H1 (cell line): ENCODE measurements at regions not wholly inside any gene's neighbourhood (a gene's known extent, or its start where the extent isn't known, plus 50 kb on each side); places are given as distances from the start of the nearest gene placed in this dataset.

Experiments
- CTCF ChIA-PET: fragments of 300-600 bp; sonication (Branson Sonifier 250); formaldehyde crosslinking; loops from one replicate; lab custom pipeline; 2021; ENCODE audit not compliant: partially characterized antibody; lab: Charles Lee
- POLR2A ChIA-PET: fragments of 300-600 bp; sonication (Branson Sonifier 250); formaldehyde crosslinking; loops from one replicate; lab custom pipeline; 2021; ENCODE audit warnings: inconsistent platforms; ENCODE audit not compliant: partially characterized antibody; lab: Charles Lee
- DNase-seq, 2 experiments: peaks; one replicate each; pipeline versions ENCODE4 v3.0.0 to v3.0.0-alpha.2; 2010 to 2022; ENCODE audit warnings: low spot score in 2 of 2, low read depth in 1 of 2, mixed read lengths in 1 of 2
- FAIRE-seq: peaks from 2 replicates; lab custom pipeline; 2011; peaks lifted over from hg19 to GRCh38; lab: Jason Lieb, UNC
- H2AFZ ChIP-seq: 2 replicates; pipeline ENCODE4 v1.8.1; 2012; ENCODE audit warnings: low read length, inconsistent platforms
- H2AK5ac ChIP-seq: 2 replicates; pipeline ENCODE4 v1.6.1; 2013; ENCODE audit warnings: low read depth, low read length
- H2BK120ac ChIP-seq: replicated peaks from 2 replicates; pipeline ENCODE3; 2013; ENCODE audit warnings: low read depth, low read length, inconsistent platforms
- H2BK12ac ChIP-seq: 2 replicates; pipeline ENCODE4 v1.6.1; 2013; ENCODE audit warnings: low read depth, low read length
- H2BK15ac ChIP-seq: 2 replicates; pipeline ENCODE4 v1.6.1; 2013; ENCODE audit warnings: low read length
- H2BK20ac ChIP-seq: 2 replicates; pipeline ENCODE4 v1.6.1; 2013; ENCODE audit warnings: low read length
- H2BK5ac ChIP-seq: 2 replicates; pipeline ENCODE4 v1.6.1; 2013; ENCODE audit warnings: low read depth, low read length
- H3K14ac ChIP-seq: 2 replicates; pipeline ENCODE4 v1.6.1; 2013; ENCODE audit warnings: inconsistent platforms; ENCODE audit not compliant: insufficient read length
- H3K18ac ChIP-seq: 2 replicates; pipeline ENCODE4 v1.6.1; 2013; ENCODE audit warnings: low read length; ENCODE audit errors: extremely low read depth
- H3K23ac ChIP-seq: 2 replicates; pipeline ENCODE4 v1.6.1; 2013; ENCODE audit warnings: inconsistent platforms; ENCODE audit not compliant: insufficient read length
- H3K23me2 ChIP-seq: 2 replicates; pipeline ENCODE4 v1.6.1; 2013; ENCODE audit warnings: low read depth, low read length
- H3K27ac ChIP-seq: 2 replicates; pipeline ENCODE4 v1.6.1; 2011; ENCODE audit warnings: low read depth, low read length, inconsistent platforms
- H3K27me3 ChIP-seq, 4 experiments: replicated peaks in 1 of 4; 1 replicate in 1 of 4; 2 replicates in 3 of 4; pipeline versions ENCODE4 v1.6.1 to v1.8.1; 2011 to 2013; ENCODE audit warnings: low read length in 3 of 4, mild to moderate bottlenecking in 3 of 4, inconsistent platforms in 2 of 4, mixed read lengths in 2 of 4, moderate library complexity in 1 of 4; ENCODE audit not compliant: control insufficient read depth in 3 of 4, insufficient read depth in 3 of 4; ENCODE audit errors: extremely low read depth in 1 of 4
- H3K36me3 ChIP-seq, 4 experiments: 2 replicates each; pipeline versions ENCODE4 v1.6.1 to v1.8.1; 2011 to 2013; ENCODE audit warnings: mild to moderate bottlenecking in 4 of 4, low read length in 3 of 4, moderate library complexity in 2 of 4, control low read depth in 1 of 4, inconsistent platforms in 1 of 4; ENCODE audit not compliant: insufficient read depth in 4 of 4, control insufficient read depth in 2 of 4
- H3K4ac ChIP-seq: replicated peaks from 2 replicates; pipeline ENCODE3; 2013; ENCODE audit warnings: low read length, low read depth, mixed read lengths, inconsistent platforms; ENCODE audit not compliant: insufficient read length
- H3K4me1 ChIP-seq, 4 experiments: replicated peaks in 1 of 4; 1 replicate in 1 of 4; 2 replicates in 3 of 4; pipeline versions ENCODE4 v1.6.1 to v1.8.1; 2011 to 2013; ENCODE audit warnings: low read length in 3 of 4, inconsistent platforms in 2 of 4, mixed read lengths in 1 of 4; ENCODE audit not compliant: insufficient read depth in 4 of 4, control insufficient read depth in 3 of 4
- H3K4me2 ChIP-seq, 2 experiments: 2 replicates each; pipeline versions ENCODE4 v1.6.1 to v1.8.1; 2011 to 2013; ENCODE audit warnings: low read depth in 2 of 2, low read length in 2 of 2, control low read depth in 1 of 2, inconsistent platforms in 1 of 2, mild to moderate bottlenecking in 1 of 2; ENCODE audit not compliant: insufficient read depth in 1 of 2
- H3K4me3 ChIP-seq, 4 experiments: fragments of 200-600, 300-600 bp in 1 of 4; sonication (generic), shearing (Covaris generic), sonication (Bioruptor Twin) in 1 of 4; 2 replicates each; pipeline versions ENCODE4 v1.5.1 to v1.8.1; 2011 to 2016; ENCODE audit warnings: low read length in 4 of 4, low read depth in 3 of 4, control low read depth in 2 of 4, inconsistent platforms in 2 of 4, mild to moderate bottlenecking in 2 of 4, mixed read lengths in 1 of 4, moderate library complexity in 1 of 4; ENCODE audit not compliant: insufficient read depth in 2 of 4; ENCODE audit errors: extremely low read depth in 1 of 4
- H3K56ac ChIP-seq: replicated peaks from 2 replicates; pipeline ENCODE3; 2013; ENCODE audit warnings: low read depth, mild to moderate bottlenecking, mixed read lengths, low read length, inconsistent platforms; ENCODE audit not compliant: insufficient read length
- H3K79me1 ChIP-seq: 2 replicates; pipeline ENCODE4 v1.6.1; 2013; ENCODE audit warnings: low read depth, low read length, control low read depth
- H3K79me2 ChIP-seq, 2 experiments: 2 replicates each; pipeline versions ENCODE4 v1.6.1 to v1.8.1; 2012 to 2013; ENCODE audit warnings: low read length in 2 of 2, mild to moderate bottlenecking in 2 of 2, inconsistent platforms in 1 of 2; ENCODE audit not compliant: insufficient read depth in 2 of 2, control insufficient read depth in 1 of 2
- H3K9ac ChIP-seq, 4 experiments: replicated peaks in 1 of 4; 1 replicate in 1 of 4; 2 replicates in 3 of 4; pipeline versions ENCODE4 v1.6.1 to v1.8.1; 2011 to 2013; ENCODE audit warnings: low read depth in 3 of 4, low read length in 3 of 4, control low read depth in 2 of 4, mild to moderate bottlenecking in 2 of 4, moderate library complexity in 2 of 4, inconsistent platforms in 1 of 4; ENCODE audit errors: extremely low read depth in 1 of 4
- H3K9me3 ChIP-seq, 2 experiments: 2 replicates each; pipeline versions ENCODE4 v1.6.1 to v1.8.1; 2012 to 2013; ENCODE audit warnings: mild to moderate bottlenecking in 2 of 2, moderate library complexity in 2 of 2, control low read depth in 1 of 2, inconsistent platforms in 1 of 2, low read depth in 1 of 2, low read length in 1 of 2, mixed read lengths in 1 of 2; ENCODE audit not compliant: insufficient read depth in 2 of 2
- H4K20me1 ChIP-seq, 2 experiments: replicated peaks in 1 of 2; 2 replicates each; pipeline versions ENCODE3 to v1.8.1; 2011 to 2013; ENCODE audit warnings: inconsistent platforms in 2 of 2, low read length in 2 of 2, mild to moderate bottlenecking in 1 of 2; ENCODE audit not compliant: insufficient read depth in 2 of 2, control insufficient read depth in 1 of 2
- H4K5ac ChIP-seq: 2 replicates; pipeline ENCODE4 v1.6.1; 2013; ENCODE audit warnings: low read length, low read depth, mixed read lengths, inconsistent platforms; ENCODE audit not compliant: insufficient read length
- H4K8ac ChIP-seq: 2 replicates; pipeline ENCODE4 v1.8.0; 2013; ENCODE audit warnings: mild to moderate bottlenecking, moderate library complexity, low read length, inconsistent platforms; ENCODE audit not compliant: insufficient read depth; ENCODE audit errors: extremely low read depth
- H4K91ac ChIP-seq: replicated peaks from 2 replicates; pipeline ENCODE3; 2013; ENCODE audit warnings: low read length, mixed read lengths, inconsistent platforms; ENCODE audit not compliant: insufficient read length
- MAFK ChIP-seq: IDR thresholded peaks from 2 replicates; pipeline ENCODE4 v1.6.1; 2012; ENCODE audit warnings: low read depth, mild to moderate bottlenecking, improper control_type of control experiment, low read length
- SP2 ChIP-seq: IDR thresholded peaks from 2 replicates; pipeline ENCODE4 v1.6.1; 2012; ENCODE audit warnings: mild to moderate bottlenecking, low read length, inconsistent platforms
- TBP ChIP-seq: IDR thresholded peaks from 2 replicates; pipeline ENCODE4 v1.6.1; 2011; ENCODE audit warnings: low read depth, low read length, improper control_type of control experiment
- WGBS, 2 experiments: shearing (Covaris generic) in 1 of 2; methylation state at CpG; one replicate each; pipeline versions ENCODE4 v1.1.6 to v1.1.7; 2013 to 2015; ENCODE audit warnings: low lambda C conversion rate in 2 of 2, mixed read lengths in 2 of 2, inconsistent platforms in 1 of 2, low coverage in 1 of 2, missing lambda C conversion rate in 1 of 2; ENCODE audit not compliant: insufficient replicate concordance in 2 of 2, insufficient coverage in 1 of 2, insufficient read length in 1 of 2; ENCODE audit errors: extremely low coverage in 1 of 2, missing lambda C conversion rate in 1 of 2; 5-methylcytosine and 5-hydroxymethylcytosine counted together
- TF ChIP-seq, protein P1 (sequence below): IDR thresholded peaks from 2 replicates; pipeline ENCODE4 v1.6.1; 2012; ENCODE audit warnings: inconsistent platforms
- TF ChIP-seq, protein P2 (sequence below): IDR thresholded peaks from 2 replicates; pipeline ENCODE4 v1.6.1; 2012; ENCODE audit warnings: inconsistent platforms

DNA sequence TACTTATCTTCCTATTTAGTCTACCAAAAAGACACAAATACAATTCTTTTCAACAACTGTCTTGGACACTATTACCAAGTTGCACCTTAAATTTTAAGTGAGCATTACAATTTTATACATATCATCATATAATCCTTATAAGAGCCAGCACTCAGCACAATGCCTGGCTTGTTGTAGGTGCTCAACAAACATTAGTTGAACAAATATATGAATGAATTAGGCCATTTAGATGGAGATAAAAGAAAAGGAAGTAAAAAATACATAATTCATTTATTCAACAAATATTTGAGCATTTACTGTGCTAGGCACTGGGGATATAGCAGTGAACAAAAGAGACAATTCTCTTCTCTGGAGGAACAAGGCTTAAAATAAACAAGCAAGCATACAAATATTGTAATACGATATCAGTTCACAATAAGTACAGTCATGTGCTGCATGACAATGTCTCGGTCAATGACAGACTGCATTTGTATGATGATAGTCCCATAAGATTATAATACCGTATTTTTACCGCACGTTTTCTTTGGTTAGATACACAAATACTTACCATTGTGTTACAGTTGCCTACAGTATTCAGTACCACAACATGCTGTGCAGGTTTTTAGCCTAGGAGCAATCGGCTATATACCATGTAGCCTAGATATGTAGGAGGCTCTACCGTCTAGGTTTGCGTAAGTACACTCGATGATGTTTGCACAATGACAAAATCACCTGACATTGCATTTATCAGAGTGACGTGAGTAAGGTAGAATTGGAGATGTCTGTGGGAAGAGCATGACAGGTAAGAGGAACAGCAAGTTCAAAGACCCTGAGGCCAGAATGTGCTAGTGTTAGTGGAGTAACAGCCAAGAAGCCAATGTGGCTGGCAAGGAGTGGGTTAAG, 86.4 kb upstream of the HS3ST2 start:
- WGBS, 2 experiments = 91% methylated on average over 10 of the region's 10 CpGs; no CpG with 5 or more reads in 1 of the 2 experiments
- POLR2A ChIA-PET = no interaction called here
- H3K56ac ChIP-seq = no peak overlapping the region

More for the DNA sequence above, 86.4 kb upstream of the HS3ST2 start:
- H2AFZ ChIP-seq = no peak overlapping the region
- no peak overlapping the region for H3K14ac ChIP-seq
- 0 out of 8 replicates have a peak, but pooled peaks cover 0 to 3% (median 0%) of the 10 kb centered on the region in 4 experiments for H3K36me3 ChIP-seq
- H4K20me1 ChIP-seq = no peaks in the 10 kb centered on the region
- H2BK12ac ChIP-seq = no peak overlapping the region
- no peak overlapping the region for H3K4me3 ChIP-seq
- CTCF ChIA-PET = no interaction called here
- H2BK20ac ChIP-seq = no peak overlapping the region
- DNase-seq (no peak), FAIRE-seq (no peak)
- no peak overlapping the region for H2BK15ac ChIP-seq
- H3K18ac ChIP-seq = no peak overlapping the region
- no peaks in the 10 kb centered on the region; the same call in 1 of the 2 replicates for H3K23me2 ChIP-seq
- no peak overlapping the region for H2BK120ac ChIP-seq
- no peak overlapping the region for H2AK5ac ChIP-seq
- H3K4me2 ChIP-seq = no peak overlapping the region
- H3K9ac ChIP-seq = no peak overlapping the region
- peaks cover 0 to 7% of the 10 kb centered on the region in 2 experiments; a peak in 1 of 4 replicates for H3K9me3 ChIP-seq
- H3K27ac ChIP-seq = no peak overlapping the region
- H3K79me2 ChIP-seq = no peaks in the 10 kb centered on the region
- H3K79me1 ChIP-seq = no peaks in the 10 kb centered on the region
- H3K23ac ChIP-seq = no peak overlapping the region
- H4K8ac ChIP-seq = no peak overlapping the region
- H4K5ac ChIP-seq = no peak overlapping the region
- no peak overlapping the region for H4K91ac ChIP-seq
- H3K4ac ChIP-seq = no peak overlapping the region
- peaks cover 0 to 3% (median 2%) of the 10 kb centered on the region in 4 experiments; a peak in 2 of 7 replicates for H3K4me1 ChIP-seq
- TF ChIP-seq, protein P1, sequence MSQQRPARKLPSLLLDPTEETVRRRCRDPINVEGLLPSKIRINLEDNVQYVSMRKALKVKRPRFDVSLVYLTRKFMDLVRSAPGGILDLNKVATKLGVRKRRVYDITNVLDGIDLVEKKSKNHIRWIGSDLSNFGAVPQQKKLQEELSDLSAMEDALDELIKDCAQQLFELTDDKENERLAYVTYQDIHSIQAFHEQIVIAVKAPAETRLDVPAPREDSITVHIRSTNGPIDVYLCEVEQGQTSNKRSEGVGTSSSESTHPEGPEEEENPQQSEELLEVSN = no peak
- TF ChIP-seq TBP (no peak), SP2 (no peak), MAFK (no peak)
- TF ChIP-seq, protein P2, sequence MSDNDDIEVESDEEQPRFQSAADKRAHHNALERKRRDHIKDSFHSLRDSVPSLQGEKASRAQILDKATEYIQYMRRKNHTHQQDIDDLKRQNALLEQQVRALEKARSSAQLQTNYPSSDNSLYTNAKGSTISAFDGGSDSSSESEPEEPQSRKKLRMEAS = no peak
- H3K27me3 ChIP-seq = no peaks in the 10 kb centered on the region
- H2BK5ac ChIP-seq = no peak overlapping the region
